CMK (cell line): ENCODE measurements at regions not wholly inside any gene's neighbourhood (a gene's known extent, or its start where the extent isn't known, plus 50 kb on each side); places are given as distances from the start of the nearest gene placed in this dataset.

Experiments used
- DNase-seq: peaks from one replicate; pipeline ENCODE4 v3.0.0-alpha.2; 2010; ENCODE audit warnings: low read depth

DNA sequence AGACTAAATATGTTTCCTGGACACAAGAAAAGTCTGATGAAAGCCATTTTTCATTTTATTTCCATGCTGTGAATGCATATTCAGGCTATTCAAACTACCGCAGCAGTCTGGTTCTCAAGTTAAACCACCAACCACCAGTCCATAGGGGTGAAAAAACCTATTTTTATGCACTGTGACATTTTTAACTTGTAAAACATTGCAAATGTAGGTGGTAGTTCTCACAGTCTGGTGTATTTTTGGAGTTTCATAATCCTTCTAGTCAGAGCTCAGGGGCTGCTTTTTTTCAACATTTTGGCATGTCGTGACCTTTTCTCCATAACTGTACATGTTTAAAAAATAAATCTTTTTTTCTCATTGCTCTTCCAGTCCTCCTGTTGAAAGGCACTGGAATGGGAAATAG is 907.6 kb upstream of the ADGRL2 start:
- DNase-seq = no peak

DNA sequence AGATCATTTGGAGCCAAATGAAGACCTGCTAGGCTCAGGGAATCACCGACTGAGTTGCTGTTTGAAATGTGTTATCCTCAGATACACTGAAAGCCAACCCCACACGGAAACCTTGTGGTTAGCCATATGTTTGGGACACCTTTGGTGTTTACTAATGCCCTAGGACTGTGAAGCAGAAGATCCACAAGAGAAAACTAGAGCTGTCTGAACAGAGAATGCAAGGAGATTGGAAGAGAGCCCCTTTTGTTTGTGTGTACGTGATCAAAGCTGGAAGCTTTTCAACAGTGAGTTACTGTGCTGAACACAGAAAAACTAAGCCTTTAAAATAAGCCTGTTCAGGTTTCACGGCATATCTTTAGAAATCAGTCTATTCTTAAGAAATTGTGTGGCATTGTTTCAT is 908.2 kb upstream of the ADGRL2 start:
- no peak for DNase-seq

DNA sequence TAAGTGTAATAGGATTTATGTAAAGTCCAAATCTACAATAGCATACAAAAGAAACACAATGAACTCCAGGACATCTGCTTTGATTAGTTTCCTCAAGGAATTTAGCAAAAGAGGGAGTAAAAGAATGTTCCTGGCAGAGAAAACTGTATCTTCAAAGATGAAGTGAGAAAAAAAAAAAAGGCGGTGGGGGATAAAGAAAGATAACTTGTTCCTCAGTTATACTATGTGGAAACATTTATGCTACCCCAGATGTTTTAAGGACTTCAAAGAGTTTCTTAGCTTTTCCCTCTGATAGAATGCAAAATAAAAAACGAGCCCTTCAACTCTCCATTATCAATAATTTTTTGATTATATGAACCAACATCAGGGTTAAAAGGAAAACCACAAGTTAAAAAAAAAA is 908.9 kb upstream of the ADGRL2 start:
- DNase-seq = no peak

DNA sequence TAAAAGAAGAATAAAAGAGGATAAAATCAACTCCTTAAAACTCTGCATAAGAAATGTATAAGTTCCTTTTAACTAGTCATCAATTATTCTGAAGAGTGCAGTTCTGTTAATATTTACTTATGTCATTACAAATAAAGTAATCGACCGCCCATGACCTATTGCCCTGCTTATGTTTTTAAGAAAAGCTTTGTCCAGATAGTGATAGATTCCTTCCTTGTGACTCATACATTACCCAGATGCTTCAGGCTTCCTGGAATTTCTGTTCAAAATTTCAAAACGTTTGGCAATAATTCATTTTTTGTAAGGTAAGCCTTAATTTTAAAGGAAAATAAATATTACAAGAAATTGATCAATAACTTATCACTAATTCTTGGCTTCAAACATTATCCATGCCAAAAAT is 918.2 kb upstream of the ADGRL2 start:
- no peak for DNase-seq

DNA sequence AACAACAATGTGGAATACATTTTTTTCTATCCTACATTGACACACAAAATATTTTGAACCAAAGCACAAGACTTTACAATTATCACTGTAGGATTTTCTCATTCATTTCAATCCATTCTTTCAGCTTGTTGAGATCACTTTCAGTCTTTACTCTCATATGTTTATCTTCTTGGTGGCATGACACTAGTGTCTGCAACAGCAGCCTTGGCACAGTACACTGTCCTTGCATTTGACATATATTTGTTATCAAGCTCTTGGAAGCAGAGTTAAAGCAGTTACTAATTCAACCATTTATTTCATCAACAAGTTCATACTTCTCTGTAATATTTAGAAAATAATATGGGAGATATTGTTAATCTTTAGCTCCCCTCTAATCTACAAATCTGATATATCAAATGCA is 922.4 kb upstream of the ADGRL2 start:
- no peak for DNase-seq

DNA sequence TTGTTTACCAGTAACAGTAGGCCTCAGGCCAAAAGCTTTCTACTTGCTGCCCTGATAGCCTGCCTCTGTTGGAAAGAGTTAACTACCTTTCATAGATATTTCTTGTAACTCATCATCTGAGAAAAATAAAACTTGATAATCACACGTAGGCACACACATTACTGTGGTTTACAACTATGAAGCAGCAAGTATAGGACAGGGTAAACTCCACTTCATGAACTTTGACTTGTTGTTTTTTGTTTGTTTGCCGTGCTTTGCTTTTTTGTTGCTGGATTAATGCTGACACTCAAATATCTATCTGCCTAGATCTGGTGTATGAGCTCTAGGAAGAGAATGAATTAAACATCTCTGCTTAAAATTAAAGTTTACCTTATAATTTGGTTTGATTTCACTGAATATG is 924.7 kb upstream of the ADGRL2 start:
- no peak for DNase-seq

DNA sequence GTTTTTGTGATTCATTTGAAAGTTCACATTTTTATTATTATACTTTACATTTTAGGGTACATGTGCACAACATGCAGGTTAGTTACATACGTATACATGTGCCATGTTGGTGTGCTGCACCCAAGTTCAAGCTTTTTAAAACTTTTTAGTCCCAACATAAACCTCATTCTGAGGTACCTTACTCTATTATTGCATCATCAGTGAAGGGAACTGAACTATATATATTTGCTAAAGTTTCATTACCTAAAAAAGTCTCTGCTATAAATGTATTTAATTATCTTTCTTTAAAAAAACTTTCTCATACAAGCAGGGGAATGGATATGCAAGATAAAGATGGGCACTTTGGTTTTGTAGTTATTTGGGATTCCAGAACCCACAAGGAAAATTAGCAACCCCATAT is 931.4 kb upstream of the ADGRL2 start:
- no peak for DNase-seq

DNA sequence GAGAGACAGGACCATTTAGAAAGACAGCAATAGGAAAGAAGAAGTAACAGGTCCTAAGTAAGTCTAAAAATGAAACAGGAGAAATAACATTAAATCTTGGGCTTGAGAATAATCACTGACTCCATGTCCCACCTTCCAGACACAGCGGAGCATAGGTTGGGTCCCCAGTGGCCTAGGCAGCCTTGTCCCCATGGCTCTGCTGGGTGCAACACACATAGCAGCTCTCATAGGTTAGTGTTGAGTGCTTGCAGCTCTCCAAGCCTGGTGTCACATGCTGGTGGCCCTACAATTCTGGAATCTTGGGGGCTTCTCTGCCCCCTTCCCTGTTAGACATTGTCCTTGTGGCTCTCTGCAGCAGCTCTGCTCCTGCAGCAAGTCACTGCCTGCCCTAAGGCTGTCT is 952.8 kb upstream of the ADGRL2 start:
- no peak for DNase-seq

DNA sequence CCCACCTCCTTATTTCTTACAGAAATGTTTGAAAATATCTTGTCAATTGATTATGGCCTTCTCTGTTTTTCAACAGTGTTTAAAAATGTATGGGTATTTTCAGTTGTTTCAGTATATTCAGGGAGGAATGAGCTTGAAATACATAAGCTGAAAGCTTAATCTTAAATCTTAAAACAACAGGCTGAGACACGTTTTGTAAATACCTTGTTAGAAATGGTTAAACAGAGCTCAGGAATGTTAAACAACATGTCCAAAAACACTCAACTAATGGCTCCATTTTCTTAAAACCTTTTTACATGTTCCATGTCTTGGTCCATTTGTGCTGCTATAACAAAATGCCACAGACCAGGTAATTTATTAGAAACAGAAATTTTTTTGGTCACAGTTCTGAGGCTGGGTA is 953.8 kb upstream of the ADGRL2 start:
- no peak for DNase-seq

DNA sequence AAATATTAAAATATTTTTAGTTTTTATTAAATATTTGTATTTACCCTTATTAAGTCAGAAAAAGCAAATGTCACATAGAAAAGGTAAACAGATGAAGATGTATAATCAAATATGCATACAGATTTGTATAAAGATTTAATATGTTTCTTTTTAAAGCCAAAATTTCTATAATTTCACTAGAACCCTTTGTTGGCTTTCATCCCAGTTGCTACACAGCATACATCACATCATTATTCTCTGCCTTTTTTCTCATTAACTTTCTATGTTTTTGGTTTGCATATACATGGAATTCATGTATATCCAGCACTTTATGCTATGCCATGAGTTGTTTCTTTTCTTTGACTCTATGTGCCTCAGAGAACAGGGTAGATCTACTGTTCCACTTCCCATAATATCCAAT is 957.9 kb upstream of the ADGRL2 start:
- DNase-seq = no peak

DNA sequence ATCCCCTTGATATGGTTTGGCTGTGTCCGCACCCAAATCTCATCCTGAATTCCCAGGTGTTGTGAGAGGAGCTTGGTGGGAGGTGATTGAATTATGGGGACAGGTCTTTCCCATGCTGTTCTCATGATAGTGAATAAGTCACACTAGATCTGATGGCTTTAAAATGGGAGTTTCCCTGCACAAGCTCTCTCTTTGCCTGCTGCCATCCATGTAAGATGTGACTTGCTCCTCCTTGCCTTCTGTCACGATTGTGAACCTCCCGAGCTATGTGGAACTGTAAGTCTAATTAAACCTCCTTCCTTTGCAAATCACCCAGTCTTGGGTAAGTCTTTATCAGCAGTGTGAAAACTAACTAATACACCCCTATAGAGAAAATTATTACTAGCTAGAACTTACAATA is 959.5 kb upstream of the ADGRL2 start:
- DNase-seq = no peak

DNA sequence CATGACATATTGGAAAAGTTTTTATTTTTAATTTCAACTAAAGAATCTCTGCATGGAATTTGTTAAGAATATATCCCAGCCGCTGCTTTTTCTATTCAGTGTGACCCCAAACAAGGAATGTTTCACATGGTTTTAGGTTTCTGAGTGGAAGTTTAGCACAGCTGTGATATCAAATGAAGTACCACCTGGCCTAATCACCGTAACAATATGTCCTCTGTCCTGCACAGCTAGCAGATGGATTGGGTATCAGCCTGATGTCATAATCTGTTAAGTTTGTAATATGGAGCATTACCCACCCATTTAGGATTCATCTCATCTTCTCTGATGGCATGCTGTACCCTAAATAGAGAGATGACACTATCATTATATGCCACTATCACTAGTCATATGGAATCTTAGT is 963.7 kb upstream of the ADGRL2 start:
- no peak for DNase-seq

DNA sequence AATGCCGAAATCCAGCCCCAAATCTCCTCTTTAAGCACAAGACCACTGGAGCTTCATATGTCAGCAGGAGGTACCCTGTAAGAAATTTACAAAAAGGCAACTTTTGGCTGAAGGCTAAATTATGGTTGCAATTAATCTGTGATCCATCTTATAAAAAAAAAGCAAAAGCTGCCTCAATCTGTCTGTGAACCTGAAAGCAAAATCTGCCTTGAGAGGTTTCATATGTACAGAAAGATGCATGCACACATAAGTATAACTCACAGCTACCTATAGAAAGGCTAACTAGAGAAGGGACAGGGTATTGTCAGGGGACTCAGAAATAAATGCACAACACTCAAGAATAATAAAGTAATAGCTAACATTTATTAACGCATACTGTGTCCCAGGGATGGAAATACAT is 964.2 kb upstream of the ADGRL2 start:
- DNase-seq = no peak

DNA sequence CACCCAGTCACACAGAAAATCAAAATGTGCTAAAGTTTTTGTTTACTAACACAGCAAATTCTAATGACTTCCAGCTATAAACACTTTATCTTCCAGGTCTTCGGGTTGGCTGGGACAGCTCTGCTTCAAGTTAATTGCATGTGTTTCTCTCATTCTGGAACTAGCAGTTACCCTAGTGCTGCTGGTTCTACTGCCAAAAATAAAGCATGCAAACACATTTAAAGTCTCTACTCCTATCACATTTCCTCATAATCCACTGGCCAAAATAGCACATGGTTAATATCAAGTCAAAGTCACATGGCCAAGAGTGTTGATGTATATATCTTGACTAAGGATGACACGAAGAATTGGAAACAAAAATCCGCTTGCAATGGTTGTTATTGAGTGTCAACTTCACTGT is 973.1 kb upstream of the ADGRL2 start:
- DNase-seq = no peak

DNA sequence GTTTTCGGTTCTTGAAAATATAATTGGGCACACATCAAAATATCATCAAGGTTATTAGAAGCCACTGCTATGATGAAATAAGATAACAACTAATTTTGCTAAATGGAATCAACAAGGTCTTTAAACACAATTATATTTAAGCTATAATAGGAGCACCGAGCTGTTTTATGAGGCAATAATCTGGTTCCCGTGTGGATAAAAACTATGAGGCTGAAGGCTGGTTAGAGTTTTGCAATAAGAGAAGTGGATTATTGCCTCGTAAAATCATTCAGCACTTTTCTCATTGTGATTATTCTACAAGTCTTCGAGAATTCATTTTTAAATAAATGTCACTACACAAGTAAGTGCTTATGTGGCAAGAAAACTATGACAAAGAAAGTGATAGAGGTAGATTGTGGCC is 975.7 kb upstream of the ADGRL2 start:
- no peak for DNase-seq

DNA sequence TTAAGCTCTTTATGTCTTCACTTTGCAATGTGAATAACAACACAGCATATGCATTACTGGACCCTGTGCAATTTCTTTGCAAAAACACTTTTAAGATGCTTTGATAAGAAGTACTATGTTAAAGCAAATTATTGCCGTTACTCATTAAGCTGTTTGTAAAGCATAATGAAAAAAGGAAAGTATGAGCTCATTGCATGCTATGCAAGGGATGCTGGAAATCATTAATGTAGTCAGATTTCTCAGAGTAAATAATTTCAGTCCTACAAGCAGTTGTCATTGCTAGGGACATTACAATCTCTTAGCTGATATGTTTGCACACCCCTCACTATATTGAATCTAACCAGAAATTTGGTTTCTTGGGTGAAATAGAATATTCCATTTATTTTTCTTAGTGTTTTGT is 982.5 kb upstream of the ADGRL2 start:
- no peak for DNase-seq

DNA sequence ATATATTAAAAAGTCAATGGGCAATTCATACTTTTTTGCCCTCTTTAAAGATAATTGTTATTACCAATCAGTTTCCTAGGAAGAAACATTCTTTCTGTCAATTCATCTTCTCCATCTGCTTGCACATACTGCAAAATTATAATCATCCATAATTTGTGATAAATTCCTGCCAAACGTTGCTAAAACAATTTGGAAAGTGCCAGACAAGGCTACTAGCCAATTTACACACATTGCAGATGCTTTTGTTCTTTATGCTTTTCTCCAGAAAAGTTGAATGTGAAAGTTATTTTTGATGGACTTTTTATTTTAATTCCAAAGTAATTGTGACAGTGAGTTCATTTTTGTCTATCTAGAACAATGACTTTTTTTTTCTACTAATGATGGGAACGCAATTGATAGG is 992.8 kb upstream of the ADGRL2 start:
- DNase-seq = no peak

DNA sequence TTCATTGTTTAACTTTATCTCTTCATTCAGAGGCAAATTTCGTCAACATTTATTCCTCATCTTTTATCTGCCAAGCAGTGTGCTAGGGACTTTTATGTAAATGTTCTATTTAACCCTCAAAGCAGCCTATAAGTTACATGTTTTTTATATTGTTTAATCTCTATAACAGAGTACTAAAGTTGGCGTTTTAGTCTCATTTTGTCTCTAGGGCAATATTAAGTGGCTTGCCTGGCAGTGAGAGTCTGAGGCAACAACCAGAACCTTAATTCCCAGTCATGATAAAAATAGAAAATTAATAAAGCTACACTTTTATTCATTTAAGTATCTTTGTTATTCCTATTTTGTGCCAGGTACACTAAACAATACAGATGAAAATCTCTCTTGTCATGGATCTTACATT is 994.3 kb upstream of the ADGRL2 start:
- DNase-seq = no peak

DNA sequence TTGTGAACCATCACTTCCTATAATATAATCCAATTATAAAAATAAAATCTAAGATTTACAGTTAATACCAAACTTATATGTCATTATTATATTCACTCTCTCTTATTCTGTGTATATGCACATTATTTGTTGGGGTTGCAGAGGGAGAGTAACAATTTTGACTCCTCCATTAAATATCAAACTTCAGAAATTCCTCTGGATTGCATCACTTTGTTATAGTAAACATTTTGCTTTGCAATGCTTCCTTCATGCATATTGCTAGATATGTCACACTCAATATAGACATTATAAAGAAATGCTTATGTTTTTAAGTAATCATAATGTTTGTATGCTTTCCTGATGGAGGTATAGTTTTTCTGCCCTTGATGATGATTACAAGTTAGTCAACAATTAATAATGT is 999.0 kb upstream of the ADGRL2 start:
- DNase-seq = no peak

DNA sequence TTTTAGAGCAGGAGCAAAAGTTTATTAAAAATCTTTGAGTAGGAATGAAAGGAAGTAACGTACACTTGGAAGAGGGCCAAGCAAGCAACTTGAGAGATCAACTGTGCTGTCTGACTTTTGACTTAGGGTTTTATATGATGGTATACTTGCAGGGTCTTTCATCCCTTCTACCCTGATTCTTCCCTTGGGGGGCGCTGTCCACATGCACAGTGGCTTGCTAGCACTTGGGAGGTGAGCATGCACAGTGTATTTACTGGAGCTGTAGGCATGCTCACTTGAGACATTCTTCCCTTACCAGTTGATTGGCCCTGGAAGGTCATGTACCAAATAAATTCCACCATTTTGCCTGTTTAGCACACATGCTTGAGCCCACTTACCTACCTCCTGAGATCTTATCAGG is 1001.3 kb upstream of the ADGRL2 start:
- no peak for DNase-seq

DNA sequence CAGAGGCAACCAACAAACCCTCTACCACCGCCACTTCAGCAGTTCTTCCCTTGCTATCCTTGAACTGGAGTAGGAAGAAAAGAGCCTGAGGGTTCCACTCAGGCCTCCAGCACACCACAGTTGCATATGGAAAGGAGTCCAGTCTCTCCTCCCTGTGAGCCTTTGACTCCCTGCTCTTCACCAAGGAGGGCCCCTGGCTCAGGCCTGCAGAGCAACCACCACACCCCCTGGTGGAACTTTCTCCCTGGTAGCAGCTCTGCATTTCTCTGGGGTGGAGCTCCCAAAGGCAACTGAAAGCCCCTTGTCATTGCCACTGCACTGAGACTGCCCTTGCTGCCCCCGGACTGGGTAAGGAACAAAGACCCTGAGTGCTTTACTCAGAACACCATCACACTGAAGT is 1021.5 kb upstream of the ADGRL2 start:
- DNase-seq = no peak

DNA sequence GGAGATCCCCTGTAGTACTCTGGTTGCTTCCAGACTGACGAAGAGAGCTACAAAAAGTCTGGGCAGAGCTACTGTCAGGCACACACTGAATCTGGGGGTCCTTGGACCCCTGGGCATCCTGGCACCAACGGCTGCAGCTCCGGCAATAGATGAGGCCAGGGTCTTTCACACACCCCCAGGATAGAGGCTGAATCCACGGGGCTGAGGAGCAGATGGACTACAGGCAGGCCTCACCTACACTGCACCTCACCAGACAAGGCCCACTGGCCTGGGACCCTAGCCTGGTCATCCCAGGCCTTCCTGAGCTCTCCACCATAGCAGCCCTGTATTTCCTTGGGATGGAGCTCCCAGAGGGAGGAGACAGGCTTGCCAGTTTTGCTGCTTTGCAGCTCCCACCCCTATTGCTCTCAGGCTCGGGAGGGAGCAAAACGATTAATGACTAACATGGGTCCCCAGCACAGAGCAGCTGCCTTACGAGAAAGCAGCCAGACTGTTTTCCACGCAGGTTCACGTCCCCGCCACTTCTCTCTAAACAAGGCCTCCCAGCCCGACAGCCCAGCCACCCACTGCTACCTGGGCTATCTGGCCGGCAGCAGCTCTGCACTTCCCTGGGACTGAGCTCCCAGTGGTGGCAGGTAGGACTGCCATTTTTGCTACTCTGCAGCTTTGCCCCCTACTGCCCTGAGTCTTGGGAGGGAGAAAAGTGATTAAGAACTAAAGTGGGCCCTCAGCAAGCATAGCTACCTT is 1022.5 kb upstream of the ADGRL2 start:
- DNase-seq = no peak

DNA sequence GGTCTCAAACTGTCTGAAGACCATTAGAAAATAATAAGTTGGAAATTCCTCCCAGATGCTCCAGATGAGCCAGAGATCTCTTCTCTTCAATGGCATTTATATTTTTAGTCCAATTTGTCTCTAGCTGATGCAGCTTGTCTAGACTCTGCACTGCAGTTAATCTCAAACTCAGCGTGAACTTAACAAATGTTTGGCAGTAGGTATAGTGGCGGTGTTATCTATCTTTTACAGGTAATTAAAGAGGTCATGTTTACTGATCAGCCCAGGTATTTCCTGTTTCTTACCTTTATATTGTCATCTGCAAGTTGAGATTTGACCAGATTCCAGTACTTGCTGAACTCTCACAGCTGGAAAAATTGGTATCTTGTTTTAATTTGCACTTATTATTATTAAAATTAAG is 1024.5 kb upstream of the ADGRL2 start:
- DNase-seq = no peak

DNA sequence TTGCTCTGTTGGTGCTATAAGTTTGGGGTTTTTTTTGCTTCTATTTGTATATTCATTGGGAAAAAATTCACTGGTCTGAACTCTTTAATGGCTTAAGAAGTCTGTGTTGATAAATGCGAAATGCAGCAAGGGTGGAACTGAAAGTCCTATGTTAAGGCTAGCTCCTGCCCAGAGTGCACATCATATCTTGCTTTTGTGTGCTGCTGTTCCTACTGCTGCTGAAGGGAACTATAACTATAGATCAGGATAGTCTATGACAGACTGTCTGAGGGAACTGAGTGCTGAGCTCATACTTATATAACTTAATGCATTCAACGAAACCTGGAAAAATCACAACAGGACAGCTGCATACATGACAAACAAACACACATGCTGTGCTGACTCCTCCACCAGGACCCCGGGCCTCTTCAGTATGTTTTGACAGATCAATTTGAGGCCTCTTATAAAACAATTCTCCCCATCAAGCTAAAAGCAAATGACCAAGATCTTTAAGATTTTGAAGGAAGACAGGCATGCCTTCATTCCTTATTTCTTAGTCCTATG is 1031.5 kb upstream of the ADGRL2 start:
- DNase-seq = no peak

DNA sequence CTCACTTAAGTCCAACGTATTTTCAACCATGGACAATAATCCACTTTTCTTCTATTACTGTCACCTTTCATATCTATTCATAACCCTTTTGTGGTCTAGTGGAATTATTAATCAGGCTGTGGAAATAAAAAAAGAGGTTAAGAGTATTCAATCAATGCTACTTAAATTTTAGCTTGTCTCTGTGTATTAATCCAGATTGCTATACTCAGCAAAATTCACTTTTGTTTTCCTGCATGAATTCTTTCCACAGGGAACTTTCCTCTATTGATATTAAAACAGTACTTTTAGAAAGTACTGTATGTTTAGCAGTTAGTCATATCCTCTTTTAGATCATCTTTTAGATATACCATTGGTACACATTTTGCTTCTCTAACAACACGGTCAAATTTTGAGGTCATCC is 1033.0 kb upstream of the ADGRL2 start:
- DNase-seq = no peak
